ENCODE measurements at regions not wholly inside any gene's neighbourhood (a gene's known extent, or its start where the extent isn't known, plus 50 kb on each side); places are given as distances from the start of the nearest gene placed in this dataset.

- TF ChIP-seq ZNF274 (IDR thresholded peaks at IDR 0.05; ENCODE audit: low read depth, low read length), result no peak
- TF ChIP-seq SUZ12 (IDR thresholded peaks at IDR 0.05; ENCODE audit: extremely low read depth, insufficient read depth, insufficient read length), result no peak
These were observed 131.1 kb upstream of the ZSWIM2 start for GRCh38 chr2:186980117-186980442.

Measured in NT2/D1 (cell line).